ENCODE measurements at regions not wholly inside any gene's neighbourhood (a gene's known extent, or its start where the extent isn't known, plus 50 kb on each side); places are given as distances from the start of the nearest gene placed in this dataset.

DNA sequence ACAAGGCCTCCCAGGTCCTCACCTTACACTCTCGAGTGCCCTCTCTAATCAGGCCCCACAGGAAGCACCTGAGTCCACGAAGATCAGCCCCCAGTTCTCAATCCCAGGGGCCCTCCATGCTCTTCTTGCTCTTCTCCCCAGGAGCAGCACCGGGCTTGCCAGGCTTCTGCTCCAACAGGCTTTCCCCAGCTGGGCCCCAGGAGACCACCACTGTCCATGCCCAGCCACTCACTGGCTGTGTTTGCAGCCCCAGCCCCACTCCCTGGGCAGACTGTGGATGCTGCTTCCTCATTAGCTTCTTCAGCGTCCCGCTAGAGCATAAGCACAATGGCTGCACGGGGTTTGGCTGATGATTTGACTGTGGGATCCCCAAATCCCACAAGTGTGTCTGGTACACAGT is 781.9 kb downstream of the GALR1 start:
- Mint-ChIP-seq H3K27me3 (ENCODE audit: low read depth) (no peaks in the 10 kb centered on the region), H3K4me3 (no peak overlapping the region), H3K27ac (no peak overlapping the region), H3K4me1 (ENCODE audit: low read depth) (no peaks in the 10 kb centered on the region), H3K36me3 (ENCODE audit: insufficient read depth in 2 of 2) (no peaks in the 10 kb centered on the region), H3K9me3 (peaks cover 2 to 4% of the 10 kb centered on the region in 2 donors)
- DNase-seq: no peak
- no peak for ATAC-seq (replicated peaks in 1 of 2)

DNA sequence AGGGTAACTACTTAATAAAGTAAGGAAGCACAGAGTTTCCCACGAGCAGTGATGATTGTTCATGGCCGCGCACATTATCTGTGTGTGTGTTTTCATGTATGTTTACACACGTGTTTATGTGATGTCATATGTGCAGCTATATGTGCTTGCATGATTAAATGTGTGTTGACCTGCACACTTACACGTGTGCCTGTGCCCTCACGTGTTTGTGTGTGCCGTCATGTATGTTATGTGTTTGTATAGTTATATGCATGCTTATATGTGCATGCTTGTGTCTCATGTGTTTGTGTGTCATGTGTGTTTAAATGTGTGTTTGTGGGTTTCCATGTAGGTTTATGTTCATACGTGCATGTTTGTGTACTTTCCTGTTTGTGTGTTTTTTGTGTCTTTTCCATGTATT is 782.3 kb downstream of the GALR1 start:
- Mint-ChIP-seq H3K27ac (no peak overlapping the region), H3K4me1 (ENCODE audit: low read depth) (no peaks in the 10 kb centered on the region), H3K36me3 (ENCODE audit: insufficient read depth in 2 of 2) (no peaks in the 10 kb centered on the region), H3K4me3 (no peak overlapping the region), H3K9me3 (peaks cover 2 to 4% of the 10 kb centered on the region in 2 donors), H3K27me3 (ENCODE audit: low read depth) (no peaks in the 10 kb centered on the region)
- no peak for ATAC-seq (replicated peaks in 1 of 2)
- no peak for DNase-seq

- H3K4me3 Mint-ChIP-seq: no peak overlapping the region
- DNase-seq (no peak), ATAC-seq (replicated peaks in 1 of 2) (no peak)
- H3K27ac Mint-ChIP-seq: no peak overlapping the region
- H3K27me3 Mint-ChIP-seq (ENCODE audit: low read depth): no peaks in the 10 kb centered on the region
- H3K4me1 Mint-ChIP-seq (ENCODE audit: low read depth): no peaks in the 10 kb centered on the region
- H3K36me3 Mint-ChIP-seq (ENCODE audit: insufficient read depth in 2 of 2): no peaks in the 10 kb centered on the region
- peaks cover 2 to 4% of the 10 kb centered on the region in 2 donors for H3K9me3 Mint-ChIP-seq
Measured at GRCh38 chr18:78032574-78032973, 782.9 kb downstream of the GALR1 start.

- Mint-ChIP-seq H3K36me3 (ENCODE audit: insufficient read depth in 2 of 2) (no peaks in the 10 kb centered on the region), H3K4me3 (no peak overlapping the region), H3K27me3 (ENCODE audit: low read depth) (no peaks in the 10 kb centered on the region), H3K27ac (no peak overlapping the region), H3K9me3 (peaks cover 5% of the 10 kb centered on the region in 2 donors), H3K4me1 (ENCODE audit: low read depth) (no peaks in the 10 kb centered on the region)
- DNase-seq (no peak), ATAC-seq (replicated peaks in 1 of 2) (no peak)
Measured at GRCh38 chr18:78034755-78035154, 785.1 kb downstream of the GALR1 start.

DNA sequence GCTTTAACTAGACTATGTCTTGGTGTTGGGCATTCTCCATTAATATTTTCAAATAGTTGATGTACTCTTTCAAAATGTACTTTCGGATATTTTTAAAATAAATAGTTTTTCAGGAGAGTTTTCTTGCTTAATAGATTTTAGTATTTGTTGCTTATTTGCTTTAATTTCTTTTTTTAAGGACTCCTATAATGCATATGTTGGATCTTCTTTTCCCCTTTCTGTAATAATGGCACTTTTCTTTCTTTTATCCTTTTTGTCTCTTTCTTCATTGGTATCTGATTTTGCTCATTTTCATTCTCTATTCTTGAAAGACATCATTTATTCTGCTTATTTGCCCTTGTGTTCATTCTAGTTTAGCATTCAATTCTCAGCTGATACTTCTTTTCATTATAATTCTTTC is 791.6 kb downstream of the GALR1 start:
- H3K4me1 Mint-ChIP-seq (ENCODE audit: low read depth): no peaks in the 10 kb centered on the region
- no peak for DNase-seq
- H3K36me3 Mint-ChIP-seq (ENCODE audit: insufficient read depth in 2 of 2): peaks cover 0 to 4% of the 10 kb centered on the region in 2 donors
- H3K4me3 Mint-ChIP-seq: no peak overlapping the region
- H3K27ac Mint-ChIP-seq: no peak overlapping the region
- peaks cover 8 to 10% of the 10 kb centered on the region in 2 donors for H3K9me3 Mint-ChIP-seq
- H3K27me3 Mint-ChIP-seq (ENCODE audit: low read depth): no peaks in the 10 kb centered on the region
- no peak for ATAC-seq (replicated peaks in 1 of 2)

DNA sequence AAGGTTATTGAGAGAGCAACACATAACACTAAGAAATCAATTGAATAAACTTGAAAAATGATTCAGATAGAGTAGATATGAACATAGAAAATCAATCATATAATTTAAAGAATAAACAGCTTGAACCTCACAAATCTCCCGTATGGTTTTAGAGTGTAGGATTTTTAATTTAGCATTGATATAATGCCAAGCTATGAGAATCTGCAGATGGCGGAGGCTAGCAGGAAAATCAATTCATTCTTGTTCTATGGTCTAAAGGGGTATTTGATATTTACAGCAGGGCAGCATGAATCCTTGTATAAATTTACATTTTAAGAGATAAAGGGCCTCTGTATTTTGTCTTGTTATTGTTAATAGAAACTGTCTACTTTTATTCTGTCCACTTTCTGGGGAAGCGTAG is 797.0 kb downstream of the GALR1 start:
- no peaks in the 10 kb centered on the region for H3K36me3 Mint-ChIP-seq (ENCODE audit: insufficient read depth in 2 of 2)
- H3K4me1 Mint-ChIP-seq (ENCODE audit: low read depth): no peaks in the 10 kb centered on the region
- no peak overlapping the region for H3K4me3 Mint-ChIP-seq
- H3K9me3 Mint-ChIP-seq: peaks cover 0 to 3% of the 10 kb centered on the region in 2 donors
- H3K27me3 Mint-ChIP-seq (ENCODE audit: low read depth): no peaks in the 10 kb centered on the region
- no peak for DNase-seq
- H3K27ac Mint-ChIP-seq: no peak overlapping the region
- ATAC-seq (replicated peaks in 1 of 2): no peak

- DNase-seq (no peak), ATAC-seq (replicated peaks in 1 of 2) (no peak)
- no peaks in the 10 kb centered on the region for H3K27me3 Mint-ChIP-seq (ENCODE audit: low read depth)
- H3K9me3 Mint-ChIP-seq: no peaks in the 10 kb centered on the region
- H3K36me3 Mint-ChIP-seq (ENCODE audit: insufficient read depth in 2 of 2): no peaks in the 10 kb centered on the region
- no peaks in the 10 kb centered on the region for H3K4me1 Mint-ChIP-seq (ENCODE audit: low read depth)
- H3K4me3 Mint-ChIP-seq: no peak overlapping the region
- no peak overlapping the region for H3K27ac Mint-ChIP-seq
Measured at GRCh38 chr18:78049281-78049680, 799.6 kb downstream of the GALR1 start.

DNA sequence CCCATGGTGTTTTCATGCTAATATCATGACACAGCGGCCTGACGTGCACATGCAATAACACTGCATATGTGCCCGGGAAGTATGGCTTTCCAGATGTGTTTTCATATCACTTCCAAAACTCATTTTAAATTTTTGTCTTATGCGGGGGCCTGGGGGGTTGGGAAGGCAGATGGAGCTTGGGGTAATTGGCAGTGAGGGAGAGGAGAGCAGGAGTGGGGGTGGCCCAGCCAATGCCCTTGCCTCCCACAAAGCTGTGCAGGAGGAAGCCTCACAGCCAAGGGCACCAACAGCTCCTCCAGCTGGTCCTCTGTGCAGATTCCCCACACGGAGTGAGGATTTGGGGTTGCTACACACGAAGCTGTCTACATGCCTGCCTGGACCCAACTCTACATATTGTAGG is 805.2 kb downstream of the GALR1 start:
- no peak overlapping the region for H3K4me3 Mint-ChIP-seq
- H3K4me1 Mint-ChIP-seq (ENCODE audit: low read depth): no peaks in the 10 kb centered on the region
- DNase-seq: no peak
- no peaks in the 10 kb centered on the region for H3K9me3 Mint-ChIP-seq
- H3K36me3 Mint-ChIP-seq (ENCODE audit: insufficient read depth in 2 of 2): no peaks in the 10 kb centered on the region
- ATAC-seq (replicated peaks in 1 of 2): no peak
- no peak overlapping the region for H3K27ac Mint-ChIP-seq
- H3K27me3 Mint-ChIP-seq (ENCODE audit: low read depth): no peaks in the 10 kb centered on the region

- Mint-ChIP-seq H3K9me3 (no peaks in the 10 kb centered on the region), H3K4me3 (no peak overlapping the region), H3K4me1 (ENCODE audit: low read depth) (no peaks in the 10 kb centered on the region), H3K27me3 (ENCODE audit: low read depth) (no peaks in the 10 kb centered on the region), H3K36me3 (ENCODE audit: insufficient read depth in 2 of 2) (no peaks in the 10 kb centered on the region), H3K27ac (no peak overlapping the region)
- no peak for ATAC-seq (replicated peaks in 1 of 2)
- no peak for DNase-seq
Measured at GRCh38 chr18:78056011-78056410, 806.4 kb downstream of the GALR1 start.

DNA sequence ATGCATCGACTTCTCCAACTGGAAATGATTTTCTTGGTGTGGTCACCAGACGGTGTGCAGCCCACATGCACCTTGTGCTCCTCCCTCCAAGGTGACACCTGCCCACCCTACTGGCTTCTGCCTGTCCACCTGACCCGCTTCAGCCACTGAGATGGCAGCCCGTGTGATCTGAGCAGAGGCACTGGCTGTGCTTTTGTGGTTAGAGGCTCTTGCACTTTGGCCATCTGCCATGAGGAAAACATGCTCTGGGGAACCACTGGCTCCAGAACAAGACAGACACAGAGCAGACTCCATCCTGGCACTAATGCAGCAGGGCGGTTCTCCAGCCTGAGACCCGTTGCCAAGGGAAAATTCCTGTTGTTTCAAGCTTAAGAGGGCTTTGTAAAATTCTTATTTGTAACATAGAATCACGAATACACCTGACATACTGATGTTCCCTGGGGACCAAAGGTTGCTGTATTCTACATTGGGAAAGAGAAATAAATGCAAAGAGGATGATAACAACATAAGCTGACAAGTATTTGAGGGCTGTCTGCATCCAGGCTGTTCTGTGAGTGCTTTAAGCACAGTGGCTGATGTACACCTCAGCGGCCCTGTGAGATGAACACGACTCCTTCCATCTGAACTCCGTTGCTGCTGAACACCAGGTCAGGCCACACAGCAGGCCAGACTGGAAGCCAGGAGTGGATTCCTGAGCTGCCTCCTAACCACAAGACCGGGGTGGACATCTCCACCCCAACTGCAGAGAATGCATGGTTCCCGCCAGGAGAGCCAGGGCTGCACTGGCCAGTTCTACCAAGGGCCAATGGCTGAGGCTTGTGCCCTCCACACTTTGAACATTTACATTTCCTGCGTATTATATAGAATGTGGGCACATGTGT is 820.4 kb downstream of the GALR1 start:
- ATAC-seq (replicated peaks in 1 of 2) (no peak), DNase-seq (no peak)
- Mint-ChIP-seq H3K27me3 (ENCODE audit: low read depth) (no peaks in the 10 kb centered on the region), H3K4me1 (ENCODE audit: low read depth) (no peaks in the 10 kb centered on the region), H3K9me3 (no peaks in the 10 kb centered on the region), H3K4me3 (no peak overlapping the region), H3K36me3 (ENCODE audit: insufficient read depth in 2 of 2) (no peaks in the 10 kb centered on the region), H3K27ac (no peak overlapping the region)

DNA sequence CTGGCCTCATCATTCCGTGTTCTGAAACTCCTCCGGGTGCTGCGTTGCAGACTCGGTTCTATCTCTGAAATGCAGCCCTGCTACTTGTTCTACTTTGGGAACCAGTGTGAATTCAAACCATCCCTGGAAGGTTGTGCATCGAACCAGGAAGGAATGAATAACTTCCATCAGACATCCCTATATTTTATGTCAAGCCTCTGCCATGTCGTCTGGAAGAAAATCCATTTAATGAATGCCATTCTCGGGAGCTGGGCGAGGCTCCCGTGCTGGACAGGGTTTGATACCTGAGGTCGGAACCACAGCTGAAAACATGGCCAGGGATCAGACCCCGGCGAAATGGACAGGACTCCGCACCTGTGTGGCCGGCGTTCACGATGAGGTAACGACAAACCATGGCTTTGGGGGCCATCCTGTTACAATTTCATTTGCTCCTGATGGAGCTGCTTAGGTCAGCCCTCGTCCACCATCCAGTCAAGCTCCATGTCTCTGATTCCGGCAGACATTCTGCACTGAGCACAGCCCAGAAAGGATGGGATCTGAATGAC is 821.6 kb downstream of the GALR1 start:
- Mint-ChIP-seq H3K27ac (no peak overlapping the region), H3K4me3 (no peak overlapping the region), H3K9me3 (no peaks in the 10 kb centered on the region), H3K36me3 (ENCODE audit: insufficient read depth in 2 of 2) (no peaks in the 10 kb centered on the region), H3K4me1 (ENCODE audit: low read depth) (no peaks in the 10 kb centered on the region), H3K27me3 (ENCODE audit: low read depth) (no peaks in the 10 kb centered on the region)
- no peak for ATAC-seq (replicated peaks in 1 of 2)
- no peak for DNase-seq

DNA sequence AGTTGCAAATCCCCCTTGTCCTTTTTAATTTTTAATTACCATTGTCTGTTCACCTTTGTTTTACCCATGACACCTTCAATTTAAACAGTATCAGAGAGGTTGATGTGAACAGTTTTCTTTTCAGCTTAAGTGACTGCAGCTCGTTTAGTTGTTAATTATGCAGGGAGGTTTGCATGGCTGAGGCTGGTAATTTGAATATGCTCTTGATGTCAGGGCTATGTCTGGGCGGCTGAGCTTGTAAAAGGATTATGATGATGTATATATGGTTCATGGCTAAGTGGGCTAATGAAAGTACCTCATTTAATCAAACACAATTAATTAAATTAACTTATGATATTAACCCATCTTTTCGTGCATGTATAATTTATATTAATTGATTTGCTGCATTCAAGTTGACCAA is 822.1 kb downstream of the GALR1 start:
- no peaks in the 10 kb centered on the region for H3K9me3 Mint-ChIP-seq
- ATAC-seq (replicated peaks in 1 of 2) (no peak), DNase-seq (no peak)
- no peaks in the 10 kb centered on the region for H3K27me3 Mint-ChIP-seq (ENCODE audit: low read depth)
- H3K36me3 Mint-ChIP-seq (ENCODE audit: insufficient read depth in 2 of 2): no peaks in the 10 kb centered on the region
- no peak overlapping the region for H3K27ac Mint-ChIP-seq
- H3K4me3 Mint-ChIP-seq: no peak overlapping the region
- H3K4me1 Mint-ChIP-seq (ENCODE audit: low read depth): no peaks in the 10 kb centered on the region

- H3K27ac Mint-ChIP-seq: no peak overlapping the region
- H3K4me1 Mint-ChIP-seq (ENCODE audit: low read depth): no peaks in the 10 kb centered on the region
- ATAC-seq (replicated peaks in 1 of 2): no peak
- H3K36me3 Mint-ChIP-seq (ENCODE audit: insufficient read depth in 2 of 2): no peaks in the 10 kb centered on the region
- no peak for DNase-seq
- no peaks in the 10 kb centered on the region for H3K27me3 Mint-ChIP-seq (ENCODE audit: low read depth)
- H3K9me3 Mint-ChIP-seq: no peaks in the 10 kb centered on the region
- no peak overlapping the region for H3K4me3 Mint-ChIP-seq
Measured at GRCh38 chr18:78072375-78072774, 822.7 kb downstream of the GALR1 start.

DNA sequence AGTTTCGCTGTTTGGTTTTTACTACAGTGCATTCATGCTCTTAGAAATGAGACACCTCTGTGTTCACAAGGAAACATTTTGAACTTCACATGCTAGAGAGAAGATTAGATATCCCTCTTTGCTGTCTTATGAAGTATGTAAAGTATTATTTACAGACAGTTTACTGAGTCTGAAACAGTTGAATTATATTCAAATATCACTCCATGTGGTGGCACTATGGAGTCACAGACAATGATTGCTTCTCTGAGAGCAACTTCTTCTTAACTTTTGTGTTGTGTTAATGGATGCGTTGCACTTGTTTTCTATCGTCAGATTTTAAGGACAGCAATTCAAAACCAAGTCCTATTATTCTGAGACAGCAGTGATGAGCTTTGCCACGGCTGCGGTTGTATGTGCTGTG is 823.6 kb downstream of the GALR1 start:
- Mint-ChIP-seq H3K27ac (no peak overlapping the region), H3K4me1 (ENCODE audit: low read depth) (no peaks in the 10 kb centered on the region), H3K4me3 (no peak overlapping the region), H3K9me3 (no peaks in the 10 kb centered on the region), H3K27me3 (ENCODE audit: low read depth) (no peaks in the 10 kb centered on the region), H3K36me3 (ENCODE audit: insufficient read depth in 2 of 2) (no peaks in the 10 kb centered on the region)
- DNase-seq (no peak), ATAC-seq (replicated peaks in 1 of 2) (no peak)

Measured in activated T-cell treated with anti-CD3 and anti-CD28 coated beads, Interleukin-2, amount 50 U/mL, for 72 hours (primary cell).